Upper lobe of left lung (tissue), 6 donors: ENCODE measurements at regions not wholly inside any gene's neighbourhood (a gene's known extent, or its start where the extent isn't known, plus 50 kb on each side); places are given as distances from the start of the nearest gene placed in this dataset.
A peak's percentile ranks its signal among the peaks of the same experiment; 100 is the strongest.

Experiments used
- ATAC-seq, 2 donors: fragments of 200-7000 bp; cut with Tn5 transposase; one replicate each; pipeline ENCODE4 v1.9.1; 2022; ENCODE audit warnings: mild to moderate bottlenecking in 2 of 2, moderate library complexity in 2 of 2; ENCODE audit not compliant: low FRiP score in 2 of 2
- DNase-seq, 2 donors: peaks; one replicate each; pipeline ENCODE4 v3.0.0-alpha.2; 2019 to 2020
- H3K27ac ChIP-seq, 4 donors: fragments of 200-600 bp; sonication (generic); one replicate each; pipeline ENCODE4 v1.5.1; 2016 to 2019
- H3K27me3 ChIP-seq, 4 donors: fragments of 200-600 bp; sonication (generic); one replicate each; pipeline ENCODE4 v1.5.1; 2017 to 2019
- H3K36me3 ChIP-seq, 4 donors: fragments of 200-600 bp; sonication (generic); one replicate each; pipeline ENCODE4 v1.5.1; 2016 to 2019
- H3K4me1 ChIP-seq, 4 donors: fragments of 200-600 bp; sonication (generic); one replicate each; pipeline ENCODE4 v1.5.1; 2018 to 2019
- H3K4me3 ChIP-seq, 4 donors: fragments of 200-600 bp; sonication (generic); one replicate each; pipeline ENCODE4 v1.5.1; 2017 to 2019; ENCODE audit warnings: mild to moderate bottlenecking in 2 of 4, moderate library complexity in 1 of 4
- H3K9me3 ChIP-seq, 4 donors: fragments of 200-600 bp; sonication (generic); one replicate each; pipeline ENCODE4 v1.5.1; 2018 to 2019
- EP300 ChIP-seq, 4 donors: sonication (generic); formaldehyde crosslinking; IDR thresholded peaks; one replicate each; pipeline ENCODE4 v1.5.1; 2017; ENCODE audit warnings: antibody characterized with exemption in 4 of 4, control low read depth in 2 of 4
- POLR2A ChIP-seq, 4 donors: fragments of 450-650 bp; IDR thresholded peaks; one replicate each; pipeline ENCODE4 v1.5.1; 2016 to 2017; ENCODE audit warnings: antibody characterized with exemption in 4 of 4, mild to moderate bottlenecking in 2 of 4
- POLR2AphosphoS5 ChIP-seq, 2 donors: sonication (generic); formaldehyde crosslinking; IDR thresholded peaks; one replicate each; pipeline ENCODE4 v1.5.1; 2017; ENCODE audit warnings: antibody characterized with exemption in 2 of 2
- WGBS, 2 donors: methylation state at CpG; one replicate each; pipeline ENCODE4 v1.1.5; 2017 to 2018; 5-methylcytosine and 5-hydroxymethylcytosine counted together
- TF ChIP-seq, protein P1 (sequence below), 6 experiments: fragments of 450-650 bp in 4 of 6; fragments of 200-600 bp in 2 of 6; sonication (generic) in 2 of 6; IDR thresholded peaks; one replicate each; pipeline ENCODE4 v1.5.1; 2016 to 2019; ENCODE audit warnings: antibody characterized with exemption in 6 of 6
- donor health status: DM: no; HTN: no; CAD: no; lungs with moderate emphysema.
- donor health status: DM: no; HTN: yes; CAD: no; lungs with severe emphysema.

DNA sequence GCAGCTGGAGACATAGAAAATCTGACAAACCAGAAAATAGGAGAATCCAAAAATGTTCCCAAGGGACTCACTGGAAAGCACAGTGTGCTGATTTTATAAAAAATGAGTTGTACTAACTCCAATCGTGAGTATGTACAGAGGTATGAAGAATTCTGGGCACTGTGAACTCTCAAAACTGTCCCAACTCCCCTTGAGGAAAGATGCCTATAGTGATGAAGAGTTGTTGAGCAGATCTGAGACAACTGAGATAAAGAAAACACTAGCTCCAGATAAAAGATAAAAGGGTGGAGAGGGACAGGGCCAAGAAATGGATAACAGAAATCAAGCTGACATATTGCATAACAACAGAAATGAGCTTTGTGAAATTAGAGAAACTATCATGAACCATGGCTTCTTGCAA, 481.4 kb downstream of the MAFB start:
- H3K9me3 ChIP-seq: no peaks in the 10 kb centered on the region
- H3K27ac ChIP-seq: no peak overlapping the region
- no peak overlapping the region for H3K4me3 ChIP-seq
- H3K4me1 ChIP-seq: peaks cover 0 to 6% (median 0%) of the 10 kb centered on the region in 4 donors
- no peaks in the 10 kb centered on the region for H3K36me3 ChIP-seq
- DNase-seq: no peak
- no peaks in the 10 kb centered on the region for H3K27me3 ChIP-seq
- ATAC-seq: peak in 1 of 2 donors; percentile 35
- WGBS, 2 donors: 48 to 69% methylated on average over 1 of the region's 1 CpG
- TF ChIP-seq POLR2A (IDR thresholded peaks at IDR 0.05): no peak
- TF ChIP-seq, protein P1, sequence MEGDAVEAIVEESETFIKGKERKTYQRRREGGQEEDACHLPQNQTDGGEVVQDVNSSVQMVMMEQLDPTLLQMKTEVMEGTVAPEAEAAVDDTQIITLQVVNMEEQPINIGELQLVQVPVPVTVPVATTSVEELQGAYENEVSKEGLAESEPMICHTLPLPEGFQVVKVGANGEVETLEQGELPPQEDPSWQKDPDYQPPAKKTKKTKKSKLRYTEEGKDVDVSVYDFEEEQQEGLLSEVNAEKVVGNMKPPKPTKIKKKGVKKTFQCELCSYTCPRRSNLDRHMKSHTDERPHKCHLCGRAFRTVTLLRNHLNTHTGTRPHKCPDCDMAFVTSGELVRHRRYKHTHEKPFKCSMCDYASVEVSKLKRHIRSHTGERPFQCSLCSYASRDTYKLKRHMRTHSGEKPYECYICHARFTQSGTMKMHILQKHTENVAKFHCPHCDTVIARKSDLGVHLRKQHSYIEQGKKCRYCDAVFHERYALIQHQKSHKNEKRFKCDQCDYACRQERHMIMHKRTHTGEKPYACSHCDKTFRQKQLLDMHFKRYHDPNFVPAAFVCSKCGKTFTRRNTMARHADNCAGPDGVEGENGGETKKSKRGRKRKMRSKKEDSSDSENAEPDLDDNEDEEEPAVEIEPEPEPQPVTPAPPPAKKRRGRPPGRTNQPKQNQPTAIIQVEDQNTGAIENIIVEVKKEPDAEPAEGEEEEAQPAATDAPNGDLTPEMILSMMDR (IDR thresholded peaks at IDR 0.05): no peak
- no peak for TF ChIP-seq POLR2AphosphoS5 (IDR thresholded peaks at IDR 0.05)
- no peak for TF ChIP-seq EP300 (IDR thresholded peaks at IDR 0.05)

DNA sequence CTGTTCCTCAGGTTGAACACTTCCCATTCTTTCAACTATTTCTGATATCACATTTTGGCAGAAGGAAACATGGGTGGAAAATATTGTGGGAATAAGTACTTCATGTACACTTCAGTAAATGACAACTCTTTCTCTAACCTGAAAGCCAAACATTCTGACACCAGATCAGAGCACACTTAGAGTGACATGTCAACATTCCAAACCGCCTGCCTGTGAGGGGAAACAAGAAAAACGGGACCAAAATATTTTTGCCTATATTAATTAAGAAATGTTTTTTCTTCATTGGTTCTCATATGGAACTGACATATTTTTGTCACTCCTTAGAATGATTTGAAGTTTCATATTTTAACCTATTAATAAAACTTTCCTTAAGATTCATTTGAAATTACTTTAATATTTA, 483.1 kb downstream of the MAFB start:
- no peaks in the 10 kb centered on the region for H3K36me3 ChIP-seq
- peaks cover 0 to 6% (median 0%) of the 10 kb centered on the region in 4 donors for H3K4me1 ChIP-seq
- 52 to 54% methylated on average over 2 of the region's 2 CpGs for WGBS, 2 donors
- H3K4me3 ChIP-seq: no peak overlapping the region
- ATAC-seq (no peak), DNase-seq (no peak)
- no peak overlapping the region for H3K27ac ChIP-seq
- TF ChIP-seq, protein P1 (IDR thresholded peaks at IDR 0.05): no peak
- TF ChIP-seq POLR2AphosphoS5 (IDR thresholded peaks at IDR 0.05): no peak
- TF ChIP-seq EP300 (IDR thresholded peaks at IDR 0.05): no peak
- no peak for TF ChIP-seq POLR2A (IDR thresholded peaks at IDR 0.05)
- no peaks in the 10 kb centered on the region for H3K27me3 ChIP-seq
- H3K9me3 ChIP-seq: no peaks in the 10 kb centered on the region

DNA sequence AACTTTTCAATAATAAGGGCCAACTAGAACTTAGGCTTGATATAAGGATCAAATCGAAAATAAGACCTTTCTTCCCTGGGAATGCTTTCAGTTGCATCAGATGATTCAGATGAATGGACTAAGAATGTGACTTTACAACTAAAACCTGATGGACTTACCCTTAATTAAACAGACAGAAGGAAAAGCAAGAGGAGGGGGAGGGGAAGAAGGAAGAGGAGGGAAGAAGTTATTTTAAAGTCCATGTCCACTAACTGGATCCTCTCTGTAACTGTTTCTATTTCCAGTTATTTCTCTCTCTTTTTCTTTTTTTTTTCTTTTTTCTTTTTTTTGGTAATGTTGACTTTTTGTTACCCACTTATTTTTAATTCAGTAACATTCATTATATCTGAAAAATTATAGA, 486.0 kb downstream of the MAFB start:
- Histone ChIP-seq H3K27ac (no peak overlapping the region), H3K4me3 (no peak overlapping the region), H3K9me3 (no peaks in the 10 kb centered on the region), H3K4me1 (peaks cover 0 to 10% (median 3%) of the 10 kb centered on the region in 4 donors), H3K27me3 (no peaks in the 10 kb centered on the region), H3K36me3 (no peaks in the 10 kb centered on the region)
- DNase-seq: no peak
- TF ChIP-seq POLR2A (IDR thresholded peaks at IDR 0.05): no peak
- TF ChIP-seq POLR2AphosphoS5 (IDR thresholded peaks at IDR 0.05): no peak
- TF ChIP-seq, protein P1 (IDR thresholded peaks at IDR 0.05): no peak
- TF ChIP-seq EP300 (IDR thresholded peaks at IDR 0.05): no peak
- no peak for ATAC-seq
- 68 to 75% methylated on average over 1 of the region's 1 CpG for WGBS, 2 donors

DNA sequence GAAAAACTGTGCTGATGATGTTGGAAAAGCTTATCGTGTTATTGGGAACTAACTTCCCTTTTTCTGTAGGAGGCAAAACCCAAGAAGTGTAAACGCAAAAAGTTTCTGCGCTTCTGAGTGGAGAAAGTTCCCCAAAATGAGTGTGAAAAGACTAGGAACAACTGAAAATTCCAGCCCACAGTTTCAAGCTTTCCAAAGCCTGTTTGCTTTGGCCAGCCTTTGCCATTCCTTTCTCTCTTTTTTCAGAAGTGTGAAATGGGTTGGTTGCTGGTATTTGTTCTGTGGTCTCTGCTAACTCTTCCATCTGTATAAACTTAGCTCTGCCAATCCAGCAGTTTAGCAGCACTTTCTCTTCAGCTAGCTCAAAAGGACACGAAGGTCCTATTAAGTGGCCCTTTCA, 491.3 kb downstream of the MAFB start:
- no peak overlapping the region for H3K27ac ChIP-seq
- TF ChIP-seq, protein P1 (IDR thresholded peaks at IDR 0.05): no peak
- no peak for TF ChIP-seq POLR2A (IDR thresholded peaks at IDR 0.05)
- TF ChIP-seq POLR2AphosphoS5 (IDR thresholded peaks at IDR 0.05): no peak
- TF ChIP-seq EP300 (IDR thresholded peaks at IDR 0.05): no peak
- H3K4me3 ChIP-seq: no peak overlapping the region
- H3K4me1 ChIP-seq: peaks cover 5 to 16% (median 10%) of the 10 kb centered on the region in 4 donors
- no peaks in the 10 kb centered on the region for H3K27me3 ChIP-seq
- WGBS, 2 donors: 31% methylated on average over 4 of the region's 4 CpGs
- ATAC-seq: peak; percentile 10 to 37
- DNase-seq: no peak
- H3K36me3 ChIP-seq: no peaks in the 10 kb centered on the region
- H3K9me3 ChIP-seq: no peaks in the 10 kb centered on the region

DNA sequence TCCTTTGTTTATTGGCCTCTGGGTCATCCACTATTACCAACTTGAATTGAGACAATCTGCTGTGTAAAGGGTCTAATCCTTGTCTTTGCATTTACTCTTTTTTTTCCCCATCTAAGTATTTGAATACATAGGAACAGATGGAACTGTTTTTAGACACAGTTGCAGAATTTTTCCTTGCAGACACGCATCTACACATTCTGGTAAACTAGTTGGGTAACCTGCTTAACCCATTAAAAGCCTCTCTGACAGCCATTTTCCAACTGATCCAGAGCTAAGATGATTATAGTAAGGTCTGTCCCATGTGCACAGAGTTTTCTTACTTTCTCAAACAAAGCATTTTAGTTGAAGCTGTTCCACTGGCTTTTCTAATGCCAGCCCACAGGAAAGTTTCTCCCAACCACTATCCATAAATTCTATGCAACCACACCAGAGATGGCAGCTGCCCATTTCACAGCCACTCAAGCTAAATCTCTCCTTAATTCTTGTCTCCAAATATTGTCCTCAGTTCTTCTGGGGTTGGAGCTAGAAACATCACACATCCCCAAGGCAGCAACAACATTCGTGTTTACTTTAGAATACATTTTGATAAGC, 492.1 kb downstream of the MAFB start:
- Histone ChIP-seq H3K9me3 (no peaks in the 10 kb centered on the region), H3K36me3 (no peaks in the 10 kb centered on the region), H3K27me3 (no peaks in the 10 kb centered on the region), H3K4me3 (no peak overlapping the region), H3K4me1 (peaks cover 5 to 16% (median 10%) of the 10 kb centered on the region in 4 donors), H3K27ac (no peak overlapping the region)
- 49 to 52% methylated on average over 2 of the region's 2 CpGs for WGBS, 2 donors
- no peak for DNase-seq
- TF ChIP-seq POLR2A (IDR thresholded peaks at IDR 0.05) (no peak), POLR2AphosphoS5 (IDR thresholded peaks at IDR 0.05) (no peak), EP300 (IDR thresholded peaks at IDR 0.05) (no peak)
- TF ChIP-seq, protein P1 (IDR thresholded peaks at IDR 0.05): no peak
- ATAC-seq: no peak
